ENCODE measurements at regions not wholly inside any gene's neighbourhood (a gene's known extent, or its start where the extent isn't known, plus 50 kb on each side); places are given as distances from the start of the nearest gene placed in this dataset.

- TF ChIP-seq EZH2 (IDR thresholded peaks at IDR 0.05; ENCODE audit: borderline replicate concordance, insufficient read depth, low read length, poor library complexity, severe bottlenecking) (no peak), SMC3 (conservative IDR thresholded peaks at IDR 0.05; ENCODE audit: poor library complexity) (no peak), CTCF (IDR thresholded peaks at IDR 0.05; ENCODE audit: poor library complexity, severe bottlenecking) (no peak)
Measured at GRCh38 chr1:177703888-177704446, 265.9 kb downstream of the SEC16B start.
